Ovary (tissue), 7 donors: ENCODE measurements at regions not wholly inside any gene's neighbourhood (a gene's known extent, or its start where the extent isn't known, plus 50 kb on each side); places are given as distances from the start of the nearest gene placed in this dataset.

Experiments
- DNase-seq, 5 donors: peaks; one replicate each; pipeline ENCODE4 v3.0.0-alpha.2; 2019 to 2020
- H3K27ac ChIP-seq, 2 donors: fragments of 200-600 bp; one replicate each; pipeline versions ENCODE4 v1.5.1 to v1.8.0; 2019 to 2022
- H3K27me3 ChIP-seq: fragments of 200-600 bp; one replicate; pipeline ENCODE4 v1.8.0; 2022
- H3K36me3 ChIP-seq: fragments of 200-600 bp; sonication (generic); one replicate; pipeline ENCODE4 v1.5.1; 2019
- H3K4me1 ChIP-seq: one replicate; pipeline ENCODE4 v1.8.1; 2013; ENCODE audit warnings: mild to moderate bottlenecking, moderate library complexity; ENCODE audit not compliant: insufficient read depth
- H3K4me3 ChIP-seq: fragments of 200-600 bp; sonication (generic); one replicate; pipeline ENCODE4 v1.5.1; 2017
- H3K9me3 ChIP-seq, 2 donors: fragments of 200-600 bp in 1 of 2; sonication (generic) in 1 of 2; one replicate each; pipeline versions ENCODE4 v1.5.1 to v1.8.1; 2013 to 2019; ENCODE audit warnings: mild to moderate bottlenecking in 1 of 2, moderate library complexity in 1 of 2
- EP300 ChIP-seq: sonication (generic); formaldehyde crosslinking; IDR thresholded peaks from one replicate; pipeline ENCODE4 v1.6.1; 2017; ENCODE audit warnings: antibody characterized with exemption
- POLR2A ChIP-seq: fragments of 450-650 bp; IDR thresholded peaks from one replicate; pipeline ENCODE4 v1.6.1; 2017; ENCODE audit warnings: antibody characterized with exemption, mild to moderate bottlenecking, moderate library complexity
- WGBS, 3 donors: extraction: QIAGEN DNeasy Blood & Tissue Kit in 1 of 3; methylation state at CpG; one replicate each; pipeline versions ENCODE4 v1.1.5 to v1.1.7; 2013 to 2017; 5-methylcytosine and 5-hydroxymethylcytosine counted together
- intact Hi-C, 4 donors: fragments of 100-400 bp; cut with DNase I; formaldehyde crosslinking; loops; one replicate each; pipeline versions ENCODE4 v1.11.0 to v1.15.1; 2022 to 2023
- TF ChIP-seq, protein P1 (sequence below), 3 donors: fragments of 450-650 bp in 2 of 3; fragments of 200-600 bp in 1 of 3; IDR thresholded peaks; one replicate each; pipeline versions ENCODE4 v1.5.1 to v1.8.0; 2016 to 2022; ENCODE audit warnings: antibody characterized with exemption in 3 of 3, mild to moderate bottlenecking in 1 of 3
- donor health status: DM: no; HTN: no; CAD: no; lungs with moderate emphysema.
- donor health status: DM: no; HTN: no; CAD: no.
- donor health status: Bipolar disorder and iron deficiency.
- donor health status: DM: no; HTN: no; CAD: no.
- donor health status: DM: yes; HTN: yes; CAD: no.

DNA sequence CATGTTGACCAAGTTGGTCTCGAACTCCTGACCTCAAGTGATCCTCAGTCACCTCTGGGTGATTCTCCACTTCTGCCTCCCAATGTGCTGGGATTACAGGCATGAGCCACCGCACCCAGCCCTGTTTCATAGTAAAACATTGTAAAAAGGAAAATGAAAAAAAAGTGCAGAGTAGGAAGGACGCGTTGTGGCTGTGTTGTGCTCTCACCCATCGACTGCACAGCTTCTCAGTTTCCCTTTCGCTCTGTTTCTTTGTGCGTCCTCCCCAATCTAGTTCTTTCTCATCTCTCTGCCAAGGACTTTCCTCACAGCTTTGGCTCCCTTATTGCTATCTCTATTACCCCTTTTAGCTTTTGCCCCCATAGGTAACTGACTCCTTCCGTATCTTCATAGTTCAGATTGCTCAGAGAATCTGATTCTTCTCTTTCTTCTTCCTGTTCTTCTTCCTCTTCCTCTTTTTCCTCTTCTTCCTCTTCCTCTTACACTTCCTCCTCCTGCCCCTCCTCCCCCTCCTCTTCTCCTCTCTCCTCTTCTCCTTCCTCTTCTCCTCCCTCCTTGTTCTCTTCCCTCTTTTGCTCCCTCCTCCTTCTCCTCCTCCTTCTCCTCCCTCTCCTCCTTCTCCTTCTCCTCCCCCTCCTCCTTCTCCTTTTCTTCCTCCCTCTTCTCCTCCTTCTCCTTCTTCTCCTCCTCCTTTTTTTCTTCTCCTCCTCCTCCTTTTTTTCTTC is 81.1 kb upstream of the VGLL4 start:
- TF ChIP-seq EP300, result no peak
- TF ChIP-seq, protein P1, sequence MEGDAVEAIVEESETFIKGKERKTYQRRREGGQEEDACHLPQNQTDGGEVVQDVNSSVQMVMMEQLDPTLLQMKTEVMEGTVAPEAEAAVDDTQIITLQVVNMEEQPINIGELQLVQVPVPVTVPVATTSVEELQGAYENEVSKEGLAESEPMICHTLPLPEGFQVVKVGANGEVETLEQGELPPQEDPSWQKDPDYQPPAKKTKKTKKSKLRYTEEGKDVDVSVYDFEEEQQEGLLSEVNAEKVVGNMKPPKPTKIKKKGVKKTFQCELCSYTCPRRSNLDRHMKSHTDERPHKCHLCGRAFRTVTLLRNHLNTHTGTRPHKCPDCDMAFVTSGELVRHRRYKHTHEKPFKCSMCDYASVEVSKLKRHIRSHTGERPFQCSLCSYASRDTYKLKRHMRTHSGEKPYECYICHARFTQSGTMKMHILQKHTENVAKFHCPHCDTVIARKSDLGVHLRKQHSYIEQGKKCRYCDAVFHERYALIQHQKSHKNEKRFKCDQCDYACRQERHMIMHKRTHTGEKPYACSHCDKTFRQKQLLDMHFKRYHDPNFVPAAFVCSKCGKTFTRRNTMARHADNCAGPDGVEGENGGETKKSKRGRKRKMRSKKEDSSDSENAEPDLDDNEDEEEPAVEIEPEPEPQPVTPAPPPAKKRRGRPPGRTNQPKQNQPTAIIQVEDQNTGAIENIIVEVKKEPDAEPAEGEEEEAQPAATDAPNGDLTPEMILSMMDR (IDR thresholded peaks at IDR 0.05), result no peak
- TF ChIP-seq POLR2A, result no peak
- no peak overlapping the region for H3K27ac ChIP-seq
- intact Hi-C loops, result no loop called here
- no peak overlapping the region for H3K4me3 ChIP-seq
- DNase-seq, result no peak
- no peaks in the 10 kb centered on the region for H3K27me3 ChIP-seq
- no peaks in the 10 kb centered on the region for H3K36me3 ChIP-seq
- WGBS, 3 donors, result 85 to 86% (median 85%) methylated on average over 8 of the region's 8 CpGs
- no peaks in the 10 kb centered on the region for H3K9me3 ChIP-seq
- H3K4me1 ChIP-seq, result no peaks in the 10 kb centered on the region

DNA sequence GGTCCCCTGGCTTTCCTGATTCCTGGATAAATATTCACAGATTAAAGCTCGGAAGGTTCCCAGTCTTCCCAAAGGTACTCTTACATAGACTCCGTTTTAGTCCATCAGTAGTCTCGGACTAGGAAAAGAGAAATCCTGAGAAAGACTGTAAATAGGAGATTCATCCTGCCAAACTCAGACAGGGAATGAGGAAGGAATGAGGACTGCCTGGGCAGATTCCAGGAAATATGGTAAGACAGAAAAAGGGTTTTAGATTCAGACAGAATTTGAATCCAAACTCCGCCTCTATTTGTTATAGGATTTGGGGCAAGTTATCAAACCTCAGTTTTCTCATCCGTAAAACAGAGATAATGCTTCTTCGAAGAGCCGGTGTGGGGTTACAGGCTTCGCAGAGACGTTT is 77.8 kb upstream of the VGLL4 start:
- intact Hi-C loops, result no loop called here
- peak overlapping the region in 1 of 2 donors; percentile 91 for H3K27ac ChIP-seq
- WGBS, 3 donors, result 49 to 73% (median 53%) methylated on average over 9 of the region's 9 CpGs

DNA sequence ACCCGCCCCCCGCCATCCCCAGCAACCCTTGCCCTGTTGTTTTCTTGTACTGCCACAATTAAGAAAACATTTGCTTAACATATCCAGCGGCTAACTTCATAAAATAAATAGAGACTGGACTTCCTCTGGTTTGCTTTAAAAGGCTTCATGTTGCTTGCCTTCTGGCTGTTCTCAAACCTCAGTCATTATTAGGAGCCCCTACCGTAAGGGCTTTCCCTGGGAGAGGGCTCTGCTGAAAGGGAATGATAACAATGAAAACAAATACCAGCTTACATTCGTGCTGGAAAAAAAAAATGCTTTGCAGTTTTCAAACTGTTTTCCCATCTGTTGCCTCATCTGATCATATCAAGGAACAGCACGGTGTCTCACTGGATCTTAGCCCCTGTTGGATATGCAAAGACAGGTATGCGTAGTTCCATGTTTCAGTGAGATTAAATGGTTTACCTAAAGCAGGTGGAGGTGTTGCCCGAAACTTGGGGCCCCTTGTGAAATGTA is 77.2 kb upstream of the VGLL4 start:
- intact Hi-C loops, result no loop called here
- Histone ChIP-seq H3K4me3 (peak overlapping the region; percentile 84), H3K4me1 (no peaks in the 10 kb centered on the region), H3K36me3 (no peaks in the 10 kb centered on the region), H3K27ac (peak overlapping the region; percentile 88 to 91), H3K9me3 (no peaks in the 10 kb centered on the region), H3K27me3 (no peaks in the 10 kb centered on the region)
- WGBS, 3 donors, result 21 to 23% (median 23%) methylated on average over 8 of the region's 8 CpGs
- DNase-seq, result no peak
- TF ChIP-seq POLR2A (no peak), EP300 (no peak)
- TF ChIP-seq, protein P1 (IDR thresholded peaks at IDR 0.05), result no peak

More for the DNA sequence above, 77.8 kb upstream of the VGLL4 start:
- Histone ChIP-seq H3K9me3 (no peaks in the 10 kb centered on the region), H3K4me1 (no peaks in the 10 kb centered on the region), H3K4me3 (no peak overlapping the region), H3K36me3 (no peaks in the 10 kb centered on the region), H3K27me3 (no peaks in the 10 kb centered on the region)
- DNase-seq, result no peak
- TF ChIP-seq POLR2A (no peak), EP300 (no peak)
- TF ChIP-seq, protein P1 (IDR thresholded peaks at IDR 0.05), result no peak

DNA sequence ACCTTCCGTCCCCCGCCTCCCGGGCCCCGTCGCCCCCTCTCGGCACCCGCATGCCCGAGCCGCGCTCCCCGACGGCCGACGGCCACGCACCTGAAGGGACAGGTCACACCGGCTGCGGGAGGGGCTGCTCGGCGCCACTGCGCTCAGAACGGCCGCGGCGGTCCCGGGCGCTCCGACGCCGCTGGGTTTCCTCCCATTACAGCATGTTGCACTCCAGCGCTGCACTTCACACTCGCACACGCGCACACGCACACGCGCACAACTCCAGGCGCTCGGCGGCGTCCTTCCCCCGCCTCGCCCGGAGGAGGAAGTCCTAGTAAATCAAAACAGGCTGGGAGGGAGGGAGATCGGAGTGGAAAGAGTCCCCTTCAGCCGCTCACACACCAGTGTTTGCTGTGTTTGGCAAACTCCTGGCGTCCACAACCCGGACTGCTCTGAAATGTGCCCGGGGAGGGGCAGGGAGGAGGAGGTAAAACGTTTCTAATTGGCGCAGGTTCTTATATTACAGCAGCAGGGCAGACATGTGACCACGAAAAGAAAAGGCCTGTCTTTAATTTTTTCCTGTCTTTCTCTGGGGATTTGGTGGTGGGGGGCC is 76.7 kb upstream of the VGLL4 start:
- TF ChIP-seq, protein P1 (IDR thresholded peaks at IDR 0.05), result peak in 1 of 3 donors; percentile 14
- TF ChIP-seq EP300 (no peak), POLR2A (peak; percentile 36)
- H3K4me1 ChIP-seq, result no peaks in the 10 kb centered on the region
- WGBS, 3 donors, result 0 to 1% (median 0%) methylated on average over 31 to 51 of the region's 51 CpGs
- peak overlapping the region; percentile 84 for H3K4me3 ChIP-seq
- no peaks in the 10 kb centered on the region for H3K27me3 ChIP-seq
- H3K36me3 ChIP-seq, result no peaks in the 10 kb centered on the region
- peak; percentile 65 to 82 (median 76) for DNase-seq
- no peaks in the 10 kb centered on the region for H3K9me3 ChIP-seq
- intact Hi-C loops, result no loop called here
- peak overlapping the region; percentile 88 to 91 for H3K27ac ChIP-seq
